GM21723 (cell line): ENCODE measurements at regions not wholly inside any gene's neighbourhood (a gene's known extent, or its start where the extent isn't known, plus 50 kb on each side); places are given as distances from the start of the nearest gene placed in this dataset.
"Not testable (repeated sequence)": the region's sequence is repeated elsewhere in the genome, so short reads cannot be mapped to it uniquely, and the experiment has no call there.

Experiments
- ATAC-seq: cut with Tn5 transposase; IDR thresholded peaks from one replicate; pipeline ENCODE4 v1.9.1; 2021; ENCODE audit warnings: mild to moderate bottlenecking, moderate library complexity; ENCODE audit not compliant: unreplicated experiment

GRCh38 chr6:92752114-92752513, 667.2 kb downstream of the EPHA7 start:
- no peak for ATAC-seq

GRCh38 chr6:92748131-92748530, 671.2 kb downstream of the EPHA7 start:
- ATAC-seq = no peak

- no peak for ATAC-seq
Observed at GRCh38 chr6:92737983-92738382, 681.4 kb downstream of the EPHA7 start.

- ATAC-seq = no peak
Observed at GRCh38 chr6:92723390-92723931, 695.9 kb downstream of the EPHA7 start.

- ATAC-seq = no peak
Observed at GRCh38 chr6:92719773-92720172, 699.6 kb downstream of the EPHA7 start.

- ATAC-seq = no peak
Observed at GRCh38 chr6:92716638-92717037, 702.7 kb downstream of the EPHA7 start.

- no peak for ATAC-seq
Observed at GRCh38 chr6:92715991-92716390, 703.4 kb downstream of the EPHA7 start.

GRCh38 chr6:92714346-92714745, 705.0 kb downstream of the EPHA7 start:
- ATAC-seq = no peak

GRCh38 chr6:92710048-92710447, 709.3 kb downstream of the EPHA7 start:
- ATAC-seq = peak; percentile 83

GRCh38 chr6:92708945-92709344, 710.4 kb downstream of the EPHA7 start:
- no peak for ATAC-seq

- no peak for ATAC-seq
Observed at GRCh38 chr6:92708270-92708669, 711.1 kb downstream of the EPHA7 start.

- ATAC-seq = no peak
Observed at GRCh38 chr6:92706976-92707375, 712.4 kb downstream of the EPHA7 start.

- ATAC-seq = no peak
Observed at GRCh38 chr6:92701425-92702096, 717.8 kb downstream of the EPHA7 start.

GRCh38 chr6:92700411-92700810, 718.9 kb downstream of the EPHA7 start:
- ATAC-seq = no peak

- ATAC-seq = no peak
Observed at GRCh38 chr6:92690997-92691599, 728.3 kb downstream of the EPHA7 start.

- ATAC-seq = no peak
Observed at GRCh38 chr6:92688342-92688741, 731.0 kb downstream of the EPHA7 start.

- ATAC-seq = no peak
Observed at GRCh38 chr6:92687278-92687677, 732.1 kb downstream of the EPHA7 start.

GRCh38 chr6:92684386-92684785, 735.0 kb downstream of the EPHA7 start:
- ATAC-seq = no peak

- ATAC-seq = no peak
Observed at GRCh38 chr6:92683748-92684147, 735.6 kb downstream of the EPHA7 start.

- ATAC-seq = no peak
Observed at GRCh38 chr6:92682516-92683398, 736.6 kb downstream of the EPHA7 start.

GRCh38 chr6:92681401-92681800, 738.0 kb downstream of the EPHA7 start:
- ATAC-seq = no peak

- ATAC-seq = not testable (repeated sequence)
Observed at GRCh38 chr6:92671462-92671861, 747.9 kb downstream of the EPHA7 start.
